ENCODE measurements at regions not wholly inside any gene's neighbourhood (a gene's known extent, or its start where the extent isn't known, plus 50 kb on each side); places are given as distances from the start of the nearest gene placed in this dataset.

- TF ChIP-seq CTCF (conservative IDR thresholded peaks at IDR 0.05; ENCODE audit: low read length) (no peak), EZH2phosphoT487 (IDR thresholded peaks at IDR 0.05; ENCODE audit: borderline replicate concordance, low read depth, low read length) (no peak)
Observed at GRCh38 chr16:26261621-26262020, 569.9 kb downstream of the HS3ST4 start.
